ENCODE measurements at regions not wholly inside any gene's neighbourhood (a gene's known extent, or its start where the extent isn't known, plus 50 kb on each side); places are given as distances from the start of the nearest gene placed in this dataset.

DNA sequence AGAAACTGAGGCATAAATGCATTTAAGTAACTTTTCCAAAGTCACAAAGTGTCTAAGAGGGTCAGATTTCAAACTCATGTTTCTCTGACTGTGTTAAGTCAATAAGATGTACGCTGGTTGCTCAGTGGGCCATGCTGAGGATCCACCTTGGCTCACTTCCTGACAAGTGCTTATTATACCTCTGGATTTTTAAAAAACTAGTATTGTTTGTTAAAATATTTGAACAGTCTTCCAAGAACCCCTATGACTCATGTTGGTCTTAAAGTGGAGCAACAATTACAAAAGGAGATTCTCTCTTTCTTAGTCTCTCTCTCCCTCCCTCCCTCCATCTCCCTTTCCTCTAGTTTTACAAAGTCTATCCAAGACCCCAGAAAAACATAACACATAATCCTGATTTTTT, 1050.2 kb downstream of the AGBL1 start (continued):
- TF ChIP-seq, protein P1, sequence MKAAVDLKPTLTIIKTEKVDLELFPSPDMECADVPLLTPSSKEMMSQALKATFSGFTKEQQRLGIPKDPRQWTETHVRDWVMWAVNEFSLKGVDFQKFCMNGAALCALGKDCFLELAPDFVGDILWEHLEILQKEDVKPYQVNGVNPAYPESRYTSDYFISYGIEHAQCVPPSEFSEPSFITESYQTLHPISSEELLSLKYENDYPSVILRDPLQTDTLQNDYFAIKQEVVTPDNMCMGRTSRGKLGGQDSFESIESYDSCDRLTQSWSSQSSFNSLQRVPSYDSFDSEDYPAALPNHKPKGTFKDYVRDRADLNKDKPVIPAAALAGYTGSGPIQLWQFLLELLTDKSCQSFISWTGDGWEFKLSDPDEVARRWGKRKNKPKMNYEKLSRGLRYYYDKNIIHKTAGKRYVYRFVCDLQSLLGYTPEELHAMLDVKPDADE (CRISPR knock-in tag; IDR thresholded peaks at IDR 0.05) = no peak
- TF ChIP-seq RCOR2 (CRISPR knock-in tag; IDR thresholded peaks at IDR 0.05) (no peak), ZNF251 (CRISPR knock-in tag; IDR thresholded peaks at IDR 0.05) (no peak), ZNF746 (CRISPR knock-in tag; IDR thresholded peaks at IDR 0.05) (no peak), BCL6 (CRISPR knock-in tag; IDR thresholded peaks at IDR 0.05) (no peak), CBX5 (CRISPR knock-in tag; IDR thresholded peaks at IDR 0.05; ENCODE audit: borderline replicate concordance) (no peak), ATAD3A (CRISPR knock-in tag; IDR thresholded peaks at IDR 0.05) (no peak), YEATS4 (CRISPR knock-in tag; IDR thresholded peaks at IDR 0.05; ENCODE audit: borderline replicate concordance) (no peak), DNMT3B (CRISPR knock-in tag; conservative IDR thresholded peaks at IDR 0.05) (no peak), ONECUT2 (CRISPR knock-in tag; IDR thresholded peaks at IDR 0.05) (no peak)
- TF ChIP-seq, protein P2, sequence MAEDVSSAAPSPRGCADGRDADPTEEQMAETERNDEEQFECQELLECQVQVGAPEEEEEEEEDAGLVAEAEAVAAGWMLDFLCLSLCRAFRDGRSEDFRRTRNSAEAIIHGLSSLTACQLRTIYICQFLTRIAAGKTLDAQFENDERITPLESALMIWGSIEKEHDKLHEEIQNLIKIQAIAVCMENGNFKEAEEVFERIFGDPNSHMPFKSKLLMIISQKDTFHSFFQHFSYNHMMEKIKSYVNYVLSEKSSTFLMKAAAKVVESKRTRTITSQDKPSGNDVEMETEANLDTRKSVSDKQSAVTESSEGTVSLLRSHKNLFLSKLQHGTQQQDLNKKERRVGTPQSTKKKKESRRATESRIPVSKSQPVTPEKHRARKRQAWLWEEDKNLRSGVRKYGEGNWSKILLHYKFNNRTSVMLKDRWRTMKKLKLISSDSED (CRISPR knock-in tag; IDR thresholded peaks at IDR 0.05) = no peak
- TF ChIP-seq, protein P3, sequence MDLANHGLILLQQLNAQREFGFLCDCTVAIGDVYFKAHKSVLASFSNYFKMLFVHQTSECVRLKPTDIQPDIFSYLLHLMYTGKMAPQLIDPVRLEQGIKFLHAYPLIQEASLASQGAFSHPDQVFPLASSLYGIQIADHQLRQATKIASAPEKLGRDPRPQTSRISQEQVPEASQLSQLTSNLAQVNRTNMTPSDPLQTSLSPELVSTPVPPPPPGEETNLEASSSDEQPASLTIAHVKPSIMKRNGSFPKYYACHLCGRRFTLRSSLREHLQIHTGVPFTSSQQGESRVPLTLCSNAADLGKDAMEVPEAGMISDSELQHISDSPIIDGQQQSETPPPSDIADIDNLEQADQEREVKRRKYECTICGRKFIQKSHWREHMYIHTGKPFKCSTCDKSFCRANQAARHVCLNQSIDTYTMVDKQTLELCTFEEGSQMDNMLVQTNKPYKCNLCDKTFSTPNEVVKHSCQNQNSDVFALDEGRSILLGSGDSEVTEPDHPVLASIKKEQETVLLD (CRISPR knock-in tag; IDR thresholded peaks at IDR 0.05; ENCODE audit: low read depth) = no peak
- TF ChIP-seq, protein P4, sequence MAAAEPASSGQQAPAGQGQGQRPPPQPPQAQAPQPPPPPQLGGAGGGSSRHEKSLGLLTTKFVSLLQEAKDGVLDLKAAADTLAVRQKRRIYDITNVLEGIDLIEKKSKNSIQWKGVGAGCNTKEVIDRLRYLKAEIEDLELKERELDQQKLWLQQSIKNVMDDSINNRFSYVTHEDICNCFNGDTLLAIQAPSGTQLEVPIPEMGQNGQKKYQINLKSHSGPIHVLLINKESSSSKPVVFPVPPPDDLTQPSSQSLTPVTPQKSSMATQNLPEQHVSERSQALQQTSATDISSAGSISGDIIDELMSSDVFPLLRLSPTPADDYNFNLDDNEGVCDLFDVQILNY (CRISPR knock-in tag; conservative IDR thresholded peaks at IDR 0.05) = no peak

All from HepG2 (cell line).